ENCODE measurements at regions not wholly inside any gene's neighbourhood (a gene's known extent, or its start where the extent isn't known, plus 50 kb on each side); places are given as distances from the start of the nearest gene placed in this dataset.

GRCh38 chr13:109465148-109465547 lies 321.2 kb downstream of the IRS2 start:
- no peak for FAIRE-seq

DNA sequence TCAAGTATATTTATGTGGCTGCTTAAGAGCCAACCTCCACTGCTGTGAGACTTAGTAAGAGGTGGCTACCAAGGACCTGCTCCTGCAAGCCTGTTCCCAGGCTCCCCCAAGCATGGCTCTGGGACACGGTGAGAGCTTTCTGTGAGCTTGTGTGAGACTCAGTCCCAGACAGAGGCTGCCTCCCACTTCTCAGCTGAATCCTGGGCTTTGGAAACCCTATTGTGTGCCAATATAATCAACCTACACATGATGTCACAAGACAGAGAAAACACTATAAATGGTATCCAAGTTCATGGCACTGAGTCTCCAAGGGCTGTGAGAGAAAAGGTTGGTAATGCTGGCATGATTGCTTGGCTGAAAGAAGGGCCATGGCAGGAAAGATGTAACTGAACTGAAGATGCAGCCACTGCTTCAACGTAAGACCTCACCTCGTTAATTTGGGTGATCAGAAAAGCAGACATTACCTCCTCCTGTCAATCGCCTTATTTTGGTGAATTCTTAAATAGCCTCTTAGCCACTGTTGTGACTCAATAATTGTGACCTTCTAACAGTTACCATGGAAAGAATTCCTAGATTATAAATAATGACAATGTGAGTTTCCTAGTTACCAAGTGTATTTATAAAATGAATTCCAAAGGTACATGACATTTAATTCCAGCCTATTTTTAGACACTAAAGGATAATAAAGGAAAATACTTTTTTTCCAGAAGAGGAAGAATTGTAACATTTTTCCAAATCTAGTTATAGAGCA lies 332.0 kb downstream of the IRS2 start:
- no peak for FAIRE-seq
- no peak for DNase-seq (ENCODE audit: insufficient read length, low spot score)

More at GRCh38 chr13:109465148-109465547, 321.2 kb downstream of the IRS2 start:
- DNase-seq (ENCODE audit: insufficient read length, low spot score) = no peak

GRCh38 chr13:109451726-109452125 lies 334.7 kb downstream of the IRS2 start:
- DNase-seq (ENCODE audit: insufficient read length, low spot score) (no peak), FAIRE-seq (no peak)

DNA sequence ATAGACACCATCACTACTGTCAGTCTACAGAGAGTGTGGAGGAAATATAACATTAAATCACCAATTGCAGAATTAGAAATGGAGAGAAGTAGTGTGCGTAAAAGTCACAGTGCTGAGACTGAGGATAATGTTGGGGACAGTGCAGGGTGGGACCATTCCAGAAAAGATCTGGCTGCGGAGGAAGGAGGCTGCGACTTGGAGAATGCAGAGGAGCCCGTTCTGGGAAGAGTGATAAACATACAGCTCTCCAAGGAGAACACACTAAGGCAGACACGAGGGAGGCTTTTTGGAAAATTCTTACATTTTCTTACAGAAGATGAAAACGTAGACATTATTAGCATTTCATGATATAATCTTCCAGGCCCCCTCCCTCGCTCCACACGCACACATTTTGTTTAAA lies 337.8 kb downstream of the IRS2 start:
- DNase-seq (ENCODE audit: insufficient read length, low spot score) (no peak), FAIRE-seq (no peak)

- FAIRE-seq (no peak), DNase-seq (ENCODE audit: insufficient read length, low spot score) (no peak)
These were observed 338.7 kb downstream of the IRS2 start for GRCh38 chr13:109447667-109448066.

DNA sequence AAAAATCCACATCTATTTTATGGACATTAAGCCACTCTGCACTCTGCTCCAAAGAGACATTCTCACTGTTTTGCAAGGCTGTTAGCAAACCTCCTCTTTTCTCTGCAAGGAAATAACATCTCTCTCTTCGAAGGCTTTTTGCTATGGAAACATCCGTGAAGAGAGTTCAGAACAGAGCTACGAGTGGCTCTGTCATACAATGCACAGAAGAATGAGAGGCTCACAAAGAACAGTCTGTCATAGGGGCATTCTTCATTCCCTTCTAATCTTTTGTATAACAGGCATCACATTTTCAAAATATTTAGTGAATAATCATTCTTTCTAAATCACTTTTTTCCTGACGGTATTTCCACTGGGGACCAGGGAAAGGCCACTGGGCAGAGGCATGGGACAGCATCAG lies 346.1 kb downstream of the IRS2 start:
- no peak for FAIRE-seq
- no peak for DNase-seq (ENCODE audit: insufficient read length, low spot score)

GRCh38 chr13:109439813-109440212 lies 346.6 kb downstream of the IRS2 start:
- no peak for DNase-seq (ENCODE audit: insufficient read length, low spot score)
- FAIRE-seq = no peak

DNA sequence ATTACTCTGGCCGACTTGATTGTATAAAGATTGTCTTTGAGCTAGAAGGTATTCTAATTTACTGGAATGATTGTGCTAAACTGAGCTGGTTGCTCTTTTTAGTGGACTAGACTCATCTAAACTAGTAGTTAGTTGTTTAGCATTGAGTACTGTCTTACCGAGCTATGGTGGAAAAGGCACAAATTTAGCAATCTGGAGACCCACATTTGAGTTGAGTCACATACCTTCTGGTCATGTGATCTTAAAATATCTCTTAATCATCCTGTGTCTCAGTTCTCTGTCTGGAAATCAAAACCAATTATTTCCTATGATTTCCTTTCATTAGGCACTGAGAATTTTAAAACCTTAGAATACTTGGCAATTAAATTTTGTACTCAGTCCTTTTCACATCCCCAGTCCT lies 349.5 kb downstream of the IRS2 start:
- DNase-seq (ENCODE audit: insufficient read length, low spot score) (no peak), FAIRE-seq (no peak)

- no peak for DNase-seq (ENCODE audit: insufficient read length, low spot score)
- FAIRE-seq = no peak
These were observed 350.2 kb downstream of the IRS2 start for GRCh38 chr13:109436055-109436622.

DNA sequence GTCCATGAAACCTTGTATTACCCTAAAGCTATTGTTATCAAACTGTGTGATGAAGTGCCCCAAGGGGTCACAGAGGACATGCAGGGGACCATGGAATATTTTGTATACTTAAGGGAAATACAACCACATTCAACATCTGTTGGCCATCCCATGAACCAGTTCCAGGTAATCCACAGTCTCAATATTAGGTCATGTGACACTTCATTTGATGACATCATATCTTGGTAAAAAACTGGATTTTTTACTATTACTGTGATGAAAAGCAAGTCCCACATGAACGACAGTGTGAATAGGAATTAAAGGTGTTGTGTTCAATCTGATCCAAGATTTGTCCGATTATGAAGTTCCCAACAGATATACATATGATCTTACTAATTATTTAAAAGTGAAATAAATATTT lies 355.2 kb downstream of the IRS2 start:
- DNase-seq (ENCODE audit: insufficient read length, low spot score) (no peak), FAIRE-seq (no peak)

DNA sequence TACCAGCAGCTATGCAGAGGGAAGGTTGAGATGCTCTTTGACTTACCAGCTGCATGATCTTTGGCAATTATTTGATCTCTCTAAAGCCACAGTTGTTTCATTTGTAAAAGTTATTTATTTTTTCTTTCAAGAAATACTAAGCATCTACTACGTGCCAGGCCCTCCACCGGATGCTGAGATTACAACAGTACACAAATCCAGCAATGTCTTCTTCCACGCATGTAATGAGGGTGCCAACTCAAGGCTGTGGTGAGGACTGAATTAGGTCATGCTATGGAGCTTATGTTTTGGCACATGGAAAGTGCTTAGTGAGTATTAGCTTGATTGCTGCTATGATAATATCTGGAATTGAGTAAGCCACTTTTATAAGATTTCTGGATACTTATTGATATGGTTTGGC lies 358.2 kb downstream of the IRS2 start:
- DNase-seq (ENCODE audit: insufficient read length, low spot score) (no peak), FAIRE-seq (no peak)

- DNase-seq (ENCODE audit: insufficient read length, low spot score) (no peak), FAIRE-seq (no peak)
These were observed 358.7 kb downstream of the IRS2 start for GRCh38 chr13:109427695-109428094.

DNA sequence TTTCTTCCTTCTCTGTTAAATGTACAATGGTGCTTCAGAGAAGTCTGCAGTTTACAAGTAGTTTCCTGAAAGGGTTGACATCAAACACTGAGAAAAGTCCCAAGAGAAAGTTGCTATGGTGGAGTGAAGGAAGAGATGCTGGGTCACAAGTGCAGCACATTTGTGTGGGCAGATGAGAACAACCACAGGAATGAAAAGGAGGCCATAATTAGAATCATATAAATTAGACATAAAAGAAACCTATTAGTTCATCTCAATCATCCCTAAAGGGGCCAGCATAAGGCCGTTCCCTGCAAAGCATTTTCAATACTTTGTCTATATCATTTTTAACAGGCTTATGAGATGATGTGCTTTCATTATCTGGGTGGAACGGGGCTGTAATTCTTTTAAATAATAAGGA lies 359.2 kb downstream of the IRS2 start:
- FAIRE-seq (no peak), DNase-seq (ENCODE audit: insufficient read length, low spot score) (no peak)

DNA sequence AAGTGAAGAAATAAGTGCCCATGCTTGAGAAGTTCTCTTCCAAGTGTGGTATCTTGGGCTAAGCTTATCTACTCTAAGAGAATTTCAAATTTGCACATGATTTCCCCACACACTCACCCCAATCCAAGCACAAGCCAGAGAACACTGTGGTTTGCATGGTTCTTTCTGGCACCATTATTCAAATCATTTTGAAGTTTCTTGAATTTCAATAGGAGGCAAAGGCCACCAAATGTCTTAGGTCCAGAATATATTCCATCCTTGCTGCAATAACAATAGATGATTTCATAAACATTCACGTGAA lies 359.7 kb downstream of the IRS2 start:
- DNase-seq (ENCODE audit: insufficient read length, low spot score) (no peak), FAIRE-seq (no peak)

GRCh38 chr13:109425821-109426689 lies 360.3 kb downstream of the IRS2 start:
- no peak for DNase-seq (ENCODE audit: insufficient read length, low spot score)
- no peak for FAIRE-seq

DNA sequence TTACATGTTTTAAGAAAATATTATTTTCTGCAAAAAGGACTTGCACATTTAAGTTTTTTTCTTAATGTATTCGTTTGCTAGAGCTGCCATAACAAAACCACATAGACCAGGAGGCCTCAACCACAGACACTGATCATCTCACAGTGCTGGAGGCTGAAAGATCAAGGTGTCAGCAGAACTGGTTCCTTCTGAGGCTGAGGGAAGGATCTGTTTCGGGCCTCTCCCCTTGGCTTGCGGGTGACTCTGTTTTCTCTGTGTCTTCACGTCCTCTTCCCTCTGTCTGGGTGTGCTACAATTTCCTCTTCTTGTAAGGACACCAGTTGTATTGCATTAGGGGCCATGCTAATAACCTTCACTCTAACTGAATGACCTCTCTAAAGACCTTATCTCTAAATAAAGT lies 364.2 kb downstream of the IRS2 start:
- DNase-seq (ENCODE audit: insufficient read length, low spot score) = no peak
- no peak for FAIRE-seq

DNA sequence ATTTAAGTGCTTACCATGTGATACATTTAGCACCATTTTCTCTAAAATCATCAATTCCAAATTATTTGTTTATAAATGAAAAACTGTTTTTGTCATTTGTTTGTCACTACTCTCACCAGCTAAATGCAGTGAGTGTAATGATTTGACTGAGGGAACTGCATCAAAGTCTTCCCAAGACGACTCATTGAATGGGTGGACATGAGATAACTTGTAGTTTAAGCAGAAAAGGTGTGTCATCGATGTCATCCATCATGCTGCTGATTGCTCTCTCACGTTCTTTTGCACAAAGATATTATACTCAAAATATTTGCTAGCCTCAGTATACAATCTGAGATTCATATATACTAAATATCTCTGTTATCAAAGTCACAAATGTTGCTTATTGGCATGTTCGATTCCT lies 366.5 kb downstream of the IRS2 start:
- DNase-seq (ENCODE audit: insufficient read length, low spot score) (no peak), FAIRE-seq (no peak)

DNA sequence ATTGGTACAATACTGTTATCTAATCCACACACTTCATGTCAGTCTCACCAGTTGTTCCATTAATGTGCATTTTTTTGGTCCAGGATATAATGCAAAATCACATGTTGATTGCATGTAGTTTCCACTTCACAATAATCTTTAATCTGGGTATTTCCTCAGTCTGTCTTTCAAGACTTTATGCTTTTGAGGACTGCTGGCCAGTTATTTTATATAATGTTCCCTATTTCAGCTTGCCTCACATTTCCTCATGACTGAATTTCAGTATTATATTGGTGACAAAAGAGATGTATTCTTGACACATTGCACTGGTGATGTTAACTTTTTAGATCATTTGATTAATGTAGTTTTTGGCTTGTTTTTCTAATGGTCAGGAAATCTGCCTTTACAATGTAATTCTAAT lies 368.3 kb downstream of the IRS2 start:
- no peak for DNase-seq (ENCODE audit: insufficient read length, low spot score)
- no peak for FAIRE-seq

- FAIRE-seq (no peak), DNase-seq (ENCODE audit: insufficient read length, low spot score) (no peak)
These were observed 370.4 kb downstream of the IRS2 start for GRCh38 chr13:109416001-109416400.

- no peak for DNase-seq (ENCODE audit: insufficient read length, low spot score)
- no peak for FAIRE-seq
These were observed 371.3 kb downstream of the IRS2 start for GRCh38 chr13:109415057-109415456.

DNA sequence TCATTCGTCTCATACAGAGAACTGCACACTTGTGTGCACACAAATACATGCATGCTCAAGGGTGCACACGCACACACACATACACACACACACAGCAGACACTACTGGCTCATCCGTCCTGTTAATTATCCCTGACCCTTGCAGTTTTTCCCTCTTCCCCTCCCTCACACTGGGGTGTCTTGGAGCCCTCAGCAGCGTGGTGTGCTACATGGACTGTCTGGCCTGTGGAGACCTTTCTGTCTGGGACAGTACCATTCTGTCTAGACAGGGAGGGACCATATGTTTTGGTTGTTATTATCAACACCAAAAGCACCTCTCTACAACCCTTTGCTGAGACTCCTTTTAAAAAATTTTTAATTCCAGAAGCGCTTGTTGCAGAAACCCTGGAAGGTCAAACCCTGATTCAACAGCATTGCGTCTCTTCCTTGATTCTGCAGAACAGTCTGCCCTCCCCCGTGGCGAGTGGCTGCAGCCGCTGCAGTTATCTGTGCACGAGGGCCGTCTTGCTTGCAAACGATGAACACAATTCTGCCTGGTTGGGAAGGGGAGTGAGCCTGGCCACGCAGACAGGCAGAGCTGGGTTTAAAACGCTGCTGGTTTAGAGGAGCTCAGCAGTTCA lies 374.0 kb downstream of the IRS2 start:
- FAIRE-seq = no peak

DNA sequence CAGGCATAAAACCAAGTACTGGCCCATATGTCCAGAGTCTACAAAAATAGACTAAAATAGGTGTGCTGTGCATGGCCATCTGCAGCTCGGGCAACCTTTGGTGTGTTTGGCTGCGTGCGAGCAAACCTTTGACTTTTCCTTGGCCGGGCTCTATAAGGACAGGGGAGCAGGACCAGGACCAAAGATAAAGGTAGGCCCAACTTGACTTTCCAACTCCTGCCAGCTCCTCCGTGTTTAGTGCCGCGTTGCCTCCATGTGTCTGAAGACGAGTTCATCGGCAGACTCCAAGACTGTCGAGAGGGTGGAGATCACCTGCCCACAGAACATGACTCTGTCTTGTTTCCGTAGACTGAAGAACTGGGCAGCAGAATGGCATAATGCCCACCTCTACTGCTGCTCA lies 375.5 kb downstream of the IRS2 start:
- DNase-seq (ENCODE audit: insufficient read length, low spot score) = no peak
- no peak for FAIRE-seq

More for the DNA sequence above, 374.0 kb downstream of the IRS2 start:
- DNase-seq (ENCODE audit: insufficient read length, low spot score) = peak; percentile 18
